GM18951 (cell line): ENCODE measurements at regions not wholly inside any gene's neighbourhood (a gene's known extent, or its start where the extent isn't known, plus 50 kb on each side); places are given as distances from the start of the nearest gene placed in this dataset.

Experiments used
- POLR2A ChIP-seq: IDR thresholded peaks from 4 replicates; pipeline ENCODE4 v1.6.1; 2011; ENCODE audit warnings: mild to moderate bottlenecking; ENCODE audit not compliant: insufficient read length, insufficient read depth; ENCODE audit errors: extremely low read depth
- in situ Hi-C: fragments of 300-500 bp; cut with MboI; formaldehyde crosslinking; loops from one replicate; pipeline ENCODE4 v1.12.0; 2022; ENCODE audit warnings: low sequenced_read_pairs, mixed read lengths, inconsistent platforms; ENCODE audit not compliant: unreplicated experiment

DNA sequence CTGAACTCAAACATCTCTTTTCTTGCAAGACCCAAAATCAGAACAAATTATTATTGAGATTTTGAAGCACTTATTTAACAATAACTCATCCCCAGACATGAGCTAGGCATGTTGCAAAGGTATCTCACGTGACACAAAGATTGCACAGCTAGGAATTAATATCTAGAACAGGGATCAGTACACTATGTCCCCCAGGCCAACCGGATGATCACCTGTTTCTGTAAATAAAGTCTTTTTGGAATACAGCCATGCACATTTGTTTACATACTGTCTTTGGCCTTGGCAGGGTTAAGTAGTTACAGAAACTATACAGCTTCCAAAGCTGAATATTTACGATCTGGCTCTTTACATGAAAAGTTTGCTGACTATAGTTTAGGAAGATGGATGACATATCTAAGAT lies 287.7 kb downstream of the ACTL7B start:
- in situ Hi-C loops: no loop called here
- no peak for TF ChIP-seq POLR2A

DNA sequence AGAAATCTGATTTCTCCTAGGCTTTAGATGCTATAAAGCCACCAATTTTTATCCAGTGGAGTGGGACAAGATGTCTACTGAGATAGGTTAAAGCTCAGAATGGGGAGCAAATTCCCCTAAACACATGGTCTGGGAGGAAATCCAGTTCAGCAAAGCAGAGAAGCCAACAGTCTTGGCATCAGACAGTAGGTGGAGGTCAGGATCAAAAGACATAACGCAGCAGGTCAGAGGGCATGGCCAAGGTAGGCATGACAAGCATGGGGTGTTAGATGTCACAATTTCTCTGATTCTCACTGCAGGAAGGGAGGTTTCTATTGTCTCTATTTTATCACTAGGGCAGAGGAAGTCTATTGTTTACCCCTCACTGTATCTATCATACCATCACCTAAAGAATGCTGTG lies 288.2 kb downstream of the ACTL7B start:
- in situ Hi-C loops: no loop called here
- no peak for TF ChIP-seq POLR2A

DNA sequence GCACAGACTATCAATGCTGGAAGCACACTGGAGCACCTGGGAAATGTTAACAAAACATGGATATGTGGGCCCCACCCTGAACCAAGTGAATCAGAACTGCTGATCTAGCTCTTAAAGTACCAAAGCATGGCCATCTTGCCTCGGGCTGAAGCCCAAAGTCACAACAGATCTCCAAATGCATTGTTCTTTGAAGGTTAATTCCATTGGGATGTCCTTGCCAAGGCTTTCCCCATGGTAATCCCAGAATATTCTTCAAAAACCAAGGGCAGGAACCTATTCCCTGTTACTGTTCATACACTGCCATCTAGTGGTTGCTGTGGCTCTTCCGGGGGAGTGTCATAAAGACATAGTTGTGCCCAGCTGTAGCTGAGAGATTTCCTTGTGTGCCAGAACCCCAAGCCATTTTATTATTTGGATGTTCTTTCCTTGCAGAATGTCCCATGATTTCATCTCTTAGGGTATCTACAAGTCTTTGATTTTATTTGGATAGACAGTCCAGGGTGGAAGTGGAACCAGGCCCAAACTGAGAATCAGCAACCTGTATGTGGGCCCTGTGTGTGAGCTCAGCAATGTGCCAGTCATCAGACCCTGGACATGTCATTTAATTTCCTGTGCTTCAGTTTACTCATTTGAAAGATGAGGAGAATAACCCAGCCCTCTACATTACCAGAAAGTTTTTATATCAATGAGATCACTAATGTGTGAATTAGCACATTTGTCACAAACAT lies 290.0 kb downstream of the ACTL7B start:
- no peak for TF ChIP-seq POLR2A

DNA sequence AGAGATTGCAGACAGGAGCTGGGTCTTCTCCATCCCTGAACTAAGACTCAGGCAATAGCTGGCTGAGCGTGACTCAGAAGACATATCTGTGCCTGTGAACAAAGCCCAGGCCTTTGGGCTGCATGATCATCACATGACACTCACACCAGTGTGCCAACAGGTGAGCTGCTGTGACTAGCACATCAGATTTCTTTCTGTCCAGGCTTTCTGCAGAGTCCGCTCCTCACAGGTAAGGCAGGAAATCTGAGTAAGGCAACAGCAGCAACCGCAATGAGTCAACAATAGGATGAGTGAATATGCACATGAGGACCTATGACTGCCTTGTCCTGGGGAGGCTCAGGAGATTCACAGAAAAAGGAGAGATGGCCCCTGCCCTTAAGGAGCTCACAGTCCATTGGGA lies 293.6 kb downstream of the ACTL7B start:
- no peak for TF ChIP-seq POLR2A
- in situ Hi-C loops: no loop called here

More for the DNA sequence above, 290.0 kb downstream of the ACTL7B start:
- in situ Hi-C loops: no loop called here

DNA sequence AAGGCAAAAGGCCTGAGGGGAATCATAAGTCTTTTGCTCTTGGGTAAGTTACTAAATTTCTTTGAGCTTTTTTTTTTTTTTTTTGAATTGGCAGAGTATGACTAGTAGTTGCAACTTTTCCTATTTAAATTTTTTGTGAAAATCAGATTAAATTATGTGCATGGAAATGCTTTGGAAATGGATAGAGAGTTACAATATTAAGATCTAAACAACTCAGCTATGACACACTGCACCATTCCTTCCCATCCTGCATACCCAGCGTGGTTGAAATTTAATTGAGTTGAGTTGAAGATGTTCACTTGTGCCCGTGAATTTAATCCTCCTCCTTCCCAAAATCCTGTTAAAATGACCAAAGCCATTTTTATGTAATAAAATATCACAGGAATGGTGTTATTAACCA lies 296.4 kb downstream of the ACTL7B start:
- no peak for TF ChIP-seq POLR2A
- in situ Hi-C loops: no loop called here

DNA sequence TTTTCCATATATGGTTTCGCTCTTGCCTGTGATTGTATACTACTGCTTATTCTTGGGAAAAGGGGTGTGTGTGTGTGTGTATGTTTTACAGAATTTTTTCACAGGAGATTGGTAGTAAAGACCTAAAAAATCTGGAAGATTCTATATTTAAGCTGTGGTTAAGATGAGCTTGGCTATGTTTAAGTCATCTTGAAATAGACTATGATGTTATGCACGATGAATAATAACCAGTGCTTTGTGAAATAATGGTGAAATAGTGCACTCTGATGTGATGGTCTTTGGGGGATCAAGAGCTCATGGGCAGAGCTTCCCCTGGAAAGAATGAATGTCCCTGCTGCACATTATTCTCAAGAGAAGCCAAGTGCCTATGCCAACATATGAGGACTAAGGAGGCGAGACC lies 301.0 kb downstream of the ACTL7B start:
- no peak for TF ChIP-seq POLR2A
- in situ Hi-C loops: no loop called here

DNA sequence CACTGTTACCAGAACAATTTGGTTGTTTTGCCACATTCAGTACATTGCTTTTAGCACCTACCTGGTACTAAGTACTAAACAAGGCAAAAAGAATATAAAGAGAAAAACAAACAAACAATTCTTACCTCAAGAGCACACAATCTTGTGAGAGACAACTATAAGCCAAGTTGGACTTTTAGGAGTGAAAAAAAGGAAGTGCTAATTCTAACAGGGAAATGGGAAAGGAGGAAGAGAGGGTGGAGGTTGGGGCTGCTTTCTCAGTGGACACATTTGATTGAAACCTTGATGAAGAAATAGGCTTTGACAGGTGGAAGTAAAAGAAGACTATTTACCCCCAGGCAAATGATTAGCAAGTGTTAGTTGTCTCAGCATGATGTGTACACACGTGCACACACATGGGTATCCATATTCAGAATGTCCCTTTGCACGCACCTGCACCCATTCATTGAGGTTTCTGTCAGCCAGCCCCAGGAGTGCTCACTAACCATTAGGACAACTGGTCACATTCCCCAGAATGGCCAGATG lies 302.6 kb downstream of the ACTL7B start:
- TF ChIP-seq POLR2A: no peak
- in situ Hi-C loops: no loop called here

DNA sequence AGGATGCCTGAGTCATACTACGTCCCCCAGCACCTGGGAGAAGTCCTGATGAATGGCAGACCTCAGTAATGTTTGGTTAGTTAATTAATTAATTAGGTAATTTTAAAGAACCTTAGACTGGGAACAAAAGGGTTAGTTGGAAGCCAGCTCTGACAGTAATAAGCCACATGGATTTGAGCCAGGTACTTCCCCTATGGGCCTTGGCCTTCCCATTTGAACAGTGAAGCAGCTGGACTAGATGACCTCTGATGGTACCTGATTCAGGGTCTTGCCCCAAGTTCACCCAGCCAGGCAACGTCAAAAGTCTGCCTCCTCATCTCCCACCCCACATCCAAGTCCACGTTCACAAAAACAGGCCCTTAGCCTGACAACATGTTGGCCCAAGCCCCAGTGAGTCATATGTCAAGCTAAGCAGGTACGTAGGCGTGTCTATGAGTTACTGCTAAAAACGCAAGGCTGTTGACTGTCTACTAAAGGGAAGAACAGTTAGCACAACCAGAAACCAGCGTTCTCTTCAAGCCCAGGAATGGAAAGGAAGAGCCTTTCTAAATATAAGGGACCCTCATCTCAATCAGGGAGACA lies 303.2 kb downstream of the ACTL7B start:
- in situ Hi-C loops: no loop called here

DNA sequence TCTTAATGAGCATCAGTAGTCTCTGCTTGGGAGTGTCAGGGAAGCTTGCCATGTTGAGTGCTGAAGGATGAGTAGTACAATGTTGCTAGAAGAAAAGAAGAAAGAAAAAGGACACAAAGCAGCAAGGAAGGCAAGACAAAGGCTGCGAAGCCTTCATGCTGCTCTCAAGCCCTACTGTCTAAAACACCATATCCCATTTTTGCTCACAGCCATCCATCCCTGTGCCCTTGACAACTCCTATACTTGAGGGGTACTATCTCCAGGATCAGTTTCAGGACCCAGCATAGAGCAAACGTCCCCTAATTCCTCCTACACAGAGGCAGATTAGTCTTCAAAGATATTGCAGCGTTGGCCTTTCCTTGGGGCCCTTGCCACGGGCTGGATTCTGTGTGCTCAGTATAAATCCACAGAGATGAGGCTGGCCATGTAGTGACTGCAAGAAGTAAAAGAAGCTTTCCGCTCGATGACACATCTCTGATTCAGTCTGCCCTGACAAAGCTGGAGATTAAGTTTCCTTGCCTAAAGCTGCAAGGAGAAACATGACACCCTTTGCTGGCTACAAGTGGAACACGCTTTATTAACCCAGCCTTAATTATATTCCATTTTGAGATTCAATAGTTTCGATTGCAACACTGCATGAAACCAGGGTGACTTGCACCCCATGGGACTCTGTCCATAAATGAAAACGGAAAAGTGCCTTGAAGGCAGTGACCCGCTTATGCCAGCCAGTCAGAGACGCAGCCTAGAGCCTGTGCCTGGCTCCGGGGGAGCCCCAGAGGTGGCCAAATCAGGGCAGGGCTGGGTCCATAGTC lies 304.6 kb downstream of the ACTL7B start:
- no peak for TF ChIP-seq POLR2A
- in situ Hi-C loops: no loop called here

More for the DNA sequence above, 303.2 kb downstream of the ACTL7B start:
- no peak for TF ChIP-seq POLR2A

DNA sequence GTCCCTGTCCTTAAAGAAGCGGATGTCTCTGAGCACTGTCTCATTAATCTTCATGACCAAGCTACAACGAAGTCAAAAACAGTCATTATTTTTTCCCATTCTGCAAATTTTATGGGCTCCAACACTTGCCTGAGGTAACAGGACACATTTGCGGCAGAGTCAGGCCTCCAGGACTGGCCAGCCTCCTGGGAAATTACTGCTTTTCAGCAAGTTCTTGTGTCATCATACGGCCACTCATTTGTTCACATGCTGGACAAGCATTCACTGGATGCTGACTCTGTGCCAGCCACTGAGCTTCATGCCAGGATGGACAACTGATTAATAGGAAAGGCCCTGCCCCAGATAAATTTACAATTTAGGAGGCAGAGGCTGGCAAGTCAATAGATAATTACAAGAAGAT lies 305.7 kb downstream of the ACTL7B start:
- in situ Hi-C loops: no loop called here
- TF ChIP-seq POLR2A: no peak

DNA sequence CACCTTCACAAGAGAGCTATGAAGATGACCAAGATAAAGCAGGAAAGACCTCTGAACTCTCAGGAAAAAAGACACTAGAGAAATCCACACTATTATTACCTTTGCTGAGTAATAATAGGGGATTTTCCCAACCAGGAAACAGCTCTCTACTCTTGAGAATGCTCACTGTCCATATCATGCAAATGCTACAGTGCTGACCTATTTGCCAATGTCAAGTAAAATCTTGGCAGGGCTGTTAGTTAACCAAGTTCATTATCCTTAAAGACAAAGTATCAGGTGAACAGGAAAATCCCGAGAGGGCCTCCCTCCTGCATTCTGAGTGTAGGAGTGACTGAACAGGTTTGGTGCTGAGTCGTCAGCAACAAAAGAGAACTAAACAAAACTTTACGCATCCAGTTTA lies 306.6 kb downstream of the ACTL7B start:
- in situ Hi-C loops: loop anchor here (25.0 kb wide), 1 partner anchor 1087 kb away; no protein-coding TSS in a partner anchor
- TF ChIP-seq POLR2A: no peak

DNA sequence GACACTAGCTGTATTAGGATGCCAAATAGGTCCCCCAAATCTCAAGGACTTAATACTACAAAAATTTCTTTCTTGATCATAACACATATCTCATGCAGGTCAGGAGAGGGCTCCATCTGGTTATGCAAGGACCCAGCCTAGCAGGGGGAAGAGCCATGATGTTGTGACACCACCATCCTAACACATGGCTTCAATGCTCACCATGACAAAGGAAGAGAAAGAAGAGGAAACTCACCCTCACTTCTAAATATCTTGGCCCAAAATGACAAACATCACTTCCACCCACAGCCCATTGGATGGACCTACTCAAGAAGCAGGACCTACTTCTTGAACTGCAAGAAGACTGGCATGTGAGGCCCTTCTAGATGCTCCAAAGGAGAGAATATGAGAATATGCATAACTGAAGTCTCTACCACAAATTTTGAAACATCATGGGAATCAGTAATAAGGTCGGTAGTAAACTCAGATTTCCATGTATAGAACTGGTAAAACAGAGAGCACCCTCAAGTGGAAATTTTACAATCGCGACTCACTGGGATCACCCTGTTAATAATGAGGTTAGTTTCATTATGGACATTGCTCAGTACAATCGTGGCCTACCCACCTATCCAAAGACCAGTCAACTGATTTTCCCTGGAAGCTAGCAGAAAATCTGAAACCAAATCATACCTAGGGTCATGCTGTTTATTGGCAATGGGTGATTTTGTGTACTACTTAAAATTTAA lies 308.2 kb downstream of the ACTL7B start:
- in situ Hi-C loops: loop anchor here (25.0 kb wide), 1 partner anchor 1085 kb away; no protein-coding TSS in a partner anchor
- no peak for TF ChIP-seq POLR2A

DNA sequence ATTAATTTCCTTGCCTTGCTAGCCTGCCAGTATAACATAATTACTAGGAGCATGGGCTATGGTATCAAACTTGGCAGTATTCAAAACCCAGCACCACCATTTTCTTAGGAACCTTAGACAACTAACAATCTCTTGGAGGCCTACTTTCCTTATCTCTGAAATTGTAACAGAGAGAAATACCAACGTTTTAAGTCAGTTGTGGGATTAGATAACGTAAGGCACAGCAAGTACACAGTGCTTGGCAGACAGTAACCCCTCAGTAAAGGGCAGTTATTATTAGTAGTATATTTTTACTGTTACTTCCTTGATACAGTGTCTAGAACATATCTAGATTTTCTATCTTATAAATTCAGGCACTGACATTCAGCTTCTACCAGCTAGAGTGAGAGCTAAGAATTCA lies 309.6 kb downstream of the ACTL7B start:
- no peak for TF ChIP-seq POLR2A
- in situ Hi-C loops: loop anchor here (25.0 kb wide), 1 partner anchor 1084 kb away; no protein-coding TSS in a partner anchor
